SK-N-SH (cell line): ENCODE measurements at regions not wholly inside any gene's neighbourhood (a gene's known extent, or its start where the extent isn't known, plus 50 kb on each side); places are given as distances from the start of the nearest gene placed in this dataset.

Source experiments
- CTCF ChIA-PET: fragments of 300-600, 350-600 bp; formaldehyde crosslinking; extraction: SDS; loops from one replicate; lab custom pipeline; 2021; lab: Yijun Ruan, JAX
- POLR2A ChIA-PET: fragments of 350-600 bp; sonication (Branson Sonifier 250); formaldehyde crosslinking; extraction: SDS; loops from one replicate; lab custom pipeline; 2020; ENCODE audit warnings: antibody characterized with exemption, inconsistent platforms; lab: Yijun Ruan, JAX
- DNase-seq: peaks from one replicate; pipeline ENCODE4 v3.0.0; 2012
- H2AFZ ChIP-seq: fragments of 200-600 bp; sonication (generic); 2 replicates; pipeline ENCODE4 v1.8.1; 2016; ENCODE audit warnings: antibody characterized with exemption, mild to moderate bottlenecking, low read depth
- H3F3A ChIP-seq: fragments of 200-600 bp; sonication (generic); replicated peaks from 2 replicates; pipeline ENCODE3; 2016; ENCODE audit warnings: antibody characterized with exemption, mild to moderate bottlenecking; ENCODE audit not compliant: insufficient read depth
- H3K27ac ChIP-seq, 2 experiments: fragments of 200-500 bp in 1 of 2; fragments of 200-600 bp in 1 of 2; sonication (Bioruptor generic) in 1 of 2; sonication (generic), shearing (Covaris generic) in 1 of 2; 2 replicates each; pipeline versions ENCODE4 v1.5.1 to v1.6.1; 2014 to 2016; ENCODE audit warnings: low read depth in 2 of 2, inconsistent platforms in 1 of 2, low read length in 1 of 2, mild to moderate bottlenecking in 1 of 2, mixed read lengths in 1 of 2
- H3K27me3 ChIP-seq: fragments of 200-600 bp; sonication (generic), shearing (Covaris generic); 2 replicates; pipeline ENCODE4 v1.6.1; 2016; ENCODE audit warnings: mixed run types; ENCODE audit not compliant: insufficient read depth
- H3K36me3 ChIP-seq, 2 experiments: fragments of 200-500 bp in 1 of 2; fragments of 200-600 bp in 1 of 2; sonication (Bioruptor generic) in 1 of 2; sonication (generic) in 1 of 2; replicated peaks in 1 of 2; 2 replicates each; pipeline versions ENCODE3 to v1.5.1; 2014 to 2016; ENCODE audit warnings: low read length in 1 of 2, mild to moderate bottlenecking in 1 of 2; ENCODE audit not compliant: insufficient read depth in 2 of 2, control insufficient read depth in 1 of 2
- H3K4me1 ChIP-seq, 2 experiments: fragments of 200-500 bp in 1 of 2; fragments of 200-600 bp in 1 of 2; sonication (Bioruptor generic) in 1 of 2; sonication (generic), shearing (Covaris generic) in 1 of 2; 2 replicates each; pipeline versions ENCODE4 v1.5.1 to v1.6.1; 2014 to 2016; ENCODE audit warnings: low read depth in 1 of 2, low read length in 1 of 2, mixed run types in 1 of 2; ENCODE audit not compliant: insufficient read depth in 2 of 2, control insufficient read depth in 1 of 2
- H3K4me2 ChIP-seq: fragments of 200-600 bp; sonication (generic), shearing (Covaris generic); 2 replicates; pipeline ENCODE4 v1.6.1; 2017; ENCODE audit warnings: mixed run types
- H3K4me3 ChIP-seq, 2 experiments: fragments of 200-500 bp in 1 of 2; fragments of 200-600 bp in 1 of 2; sonication (Bioruptor generic) in 1 of 2; sonication (generic), shearing (Covaris generic) in 1 of 2; 2 replicates each; pipeline versions ENCODE4 v1.5.1 to v1.8.1; 2014 to 2016; ENCODE audit warnings: low read depth in 2 of 2, inconsistent platforms in 1 of 2, low read length in 1 of 2, mild to moderate bottlenecking in 1 of 2, mixed read lengths in 1 of 2, moderate library complexity in 1 of 2
- H3K79me2 ChIP-seq: fragments of 200-600 bp; sonication (generic); 2 replicates; pipeline ENCODE4 v1.8.1; 2017; ENCODE audit warnings: mild to moderate bottlenecking; ENCODE audit not compliant: insufficient read depth
- H3K9ac ChIP-seq: fragments of 200-600 bp; sonication (generic); 2 replicates; pipeline ENCODE4 v1.6.1; 2017; ENCODE audit warnings: mixed run types
- H3K9me2 ChIP-seq: fragments of 200-600 bp; sonication (generic); 2 replicates; pipeline ENCODE4 v1.6.1; 2017; ENCODE audit warnings: mixed run types
- H3K9me3 ChIP-seq: fragments of 200-600 bp; sonication (generic); 2 replicates; pipeline ENCODE4 v1.6.1; 2017; ENCODE audit warnings: mixed run types, mild to moderate bottlenecking, moderate library complexity
- H4K20me1 ChIP-seq: fragments of 200-600 bp; sonication (generic); 2 replicates; pipeline ENCODE4 v1.6.1; 2017; ENCODE audit warnings: mild to moderate bottlenecking, mixed run types; ENCODE audit not compliant: insufficient read depth
- CHD2 ChIP-seq: fragments of 150-350 bp; IDR thresholded peaks from 2 replicates; pipeline ENCODE4 v1.6.1; 2018; ENCODE audit warnings: low read length; ENCODE audit not compliant: partially characterized antibody
- CTCF ChIP-seq: fragments of 200-600 bp; sonication (generic); IDR thresholded peaks from 2 replicates; pipeline ENCODE4 v1.6.1; 2017; ENCODE audit warnings: antibody characterized with exemption, mild to moderate bottlenecking, moderate library complexity
- EZH2phosphoT487 ChIP-seq: fragments of 200-600 bp; sonication (generic); IDR thresholded peaks from 2 replicates; pipeline ENCODE4 v1.6.1; 2017; ENCODE audit warnings: low read depth, mixed run types, mild to moderate bottlenecking, antibody characterized with exemption, moderate library complexity, borderline replicate concordance
- FOXM1 ChIP-seq: IDR thresholded peaks from 2 replicates; pipeline ENCODE4 v1.4.0; 2012; ENCODE audit warnings: low read depth, mild to moderate bottlenecking
- GABPA ChIP-seq: IDR thresholded peaks from 2 replicates; pipeline ENCODE4 v1.4.0; 2012; ENCODE audit warnings: low read depth, mild to moderate bottlenecking
- IRF3 ChIP-seq: fragments of 150-350 bp; IDR thresholded peaks from 2 replicates; pipeline ENCODE4 v1.6.1; 2016; ENCODE audit warnings: mild to moderate bottlenecking, low read depth, low read length
- JUND ChIP-seq: IDR thresholded peaks from 2 replicates; pipeline ENCODE4 v1.4.0; 2012
- MXI1 ChIP-seq: IDR thresholded peaks from 2 replicates; pipeline ENCODE4 v1.6.1; 2012; ENCODE audit warnings: mild to moderate bottlenecking, low read depth, low read length, improper control_type of control experiment
- PBX3 ChIP-seq: IDR thresholded peaks from 2 replicates; pipeline ENCODE4; 2012
- POLR2AphosphoS5 ChIP-seq: IDR thresholded peaks from 2 replicates; pipeline ENCODE4 v1.6.1; 2012; ENCODE audit warnings: low read depth, low read length
- RAD21 ChIP-seq: IDR thresholded peaks from 2 replicates; pipeline ENCODE4 v1.6.1; 2012; ENCODE audit warnings: mild to moderate bottlenecking, low read length
- RCOR1 ChIP-seq: fragments of 150-350 bp; IDR thresholded peaks from 2 replicates; pipeline ENCODE4 v1.6.1; 2017; ENCODE audit warnings: antibody characterized with exemption, low read length
- RFX5 ChIP-seq: IDR thresholded peaks from 2 replicates; pipeline ENCODE4 v1.6.1; 2012; ENCODE audit warnings: mild to moderate bottlenecking, improper control_type of control experiment, low read length
- SIN3A ChIP-seq: IDR thresholded peaks from 2 replicates; pipeline ENCODE4 v1.6.1; 2012; ENCODE audit warnings: low read depth, mild to moderate bottlenecking, low read length, moderate library complexity, borderline replicate concordance
- SMC3 ChIP-seq: IDR thresholded peaks from 2 replicates; pipeline ENCODE4 v1.6.1; 2012; ENCODE audit warnings: low read depth, low read length, improper control_type of control experiment
- TCF12 ChIP-seq: IDR thresholded peaks from 2 replicates; pipeline ENCODE4 v1.4.0; 2012
- YY1 ChIP-seq: IDR thresholded peaks from 2 replicates; pipeline ENCODE4 v1.4.0; 2012; ENCODE audit warnings: low read depth, mild to moderate bottlenecking
- WGBS: methylation state at CpG from one replicate; pipeline ENCODE4 v1.1.6; 2017; ENCODE audit warnings: low lambda C conversion rate; 5-methylcytosine and 5-hydroxymethylcytosine counted together
- TF ChIP-seq, protein P1 (sequence below): IDR thresholded peaks from 2 replicates; pipeline ENCODE4 v1.4.0; 2012; ENCODE audit warnings: low read depth

GRCh38 chr6:138012682-138013081 lies 94.5 kb downstream of the PERP start:
- ChIA-PET CTCF (interaction anchor here (1.2 to 1.6 kb wide), 3 partner anchors 8 to 103 kb away, joined by 3 to 4 read pairs (median 4); no protein-coding TSS in a partner anchor), POLR2A (no interaction called here)
- Histone ChIP-seq H3K79me2 (no peaks in the 10 kb centered on the region), H3K9me3 (no peaks in the 10 kb centered on the region), H3K9me2 (no peaks in the 10 kb centered on the region), H3K27ac (no peak overlapping the region), H3K4me1 (no peaks in the 10 kb centered on the region), H3K27me3 (no peaks in the 10 kb centered on the region; the same call in 1 of the 2 replicates), H3K4me2 (no peak overlapping the region), H3K4me3 (no peak overlapping the region), H4K20me1 (no peaks in the 10 kb centered on the region), H2AFZ (no peak overlapping the region), H3F3A (no peaks in the 10 kb centered on the region), H3K9ac (no peak overlapping the region), H3K36me3 (no peaks in the 10 kb centered on the region)
- DNase-seq: no peak
- WGBS: 4% methylated on average over 1 of the region's 1 CpG
- TF ChIP-seq CTCF (no peak), YY1 (no peak), CHD2 (no peak), SMC3 (no peak), GABPA (no peak), RFX5 (no peak), JUND (no peak), RAD21 (no peak), MXI1 (no peak), EZH2phosphoT487 (no peak), PBX3 (no peak), POLR2AphosphoS5 (no peak), IRF3 (no peak), TCF12 (no peak), FOXM1 (no peak), RCOR1 (no peak), SIN3A (no peak)
- TF ChIP-seq, protein P1, sequence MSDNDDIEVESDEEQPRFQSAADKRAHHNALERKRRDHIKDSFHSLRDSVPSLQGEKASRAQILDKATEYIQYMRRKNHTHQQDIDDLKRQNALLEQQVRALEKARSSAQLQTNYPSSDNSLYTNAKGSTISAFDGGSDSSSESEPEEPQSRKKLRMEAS: no peak
